Right kidney (tissue), 1 donor: ENCODE measurements at regions not wholly inside any gene's neighbourhood (a gene's known extent, or its start where the extent isn't known, plus 50 kb on each side); places are given as distances from the start of the nearest gene placed in this dataset.
"Not testable (repeated sequence)": the region's sequence is repeated elsewhere in the genome, so short reads cannot be mapped to it uniquely, and the experiment has no call there.

Source experiments
- DNase-seq: peaks from one replicate; pipeline ENCODE4 v3.0.0-alpha.2; 2016

GRCh38 chr10:28869606-28870201, 192.4 kb downstream of the BAMBI start:
- no peak for DNase-seq

- no peak for DNase-seq
These were observed 194.3 kb downstream of the BAMBI start for GRCh38 chr10:28871665-28872064.

- no peak for DNase-seq
These were observed 195.4 kb downstream of the BAMBI start for GRCh38 chr10:28872587-28873165.

GRCh38 chr10:28873540-28873939, 196.2 kb downstream of the BAMBI start:
- DNase-seq = no peak

- no peak for DNase-seq
These were observed 196.9 kb downstream of the BAMBI start for GRCh38 chr10:28874210-28874609.

GRCh38 chr10:28875549-28876081, 198.3 kb downstream of the BAMBI start:
- no peak for DNase-seq

GRCh38 chr10:28878236-28878970, 201.1 kb downstream of the BAMBI start:
- DNase-seq = no peak

- no peak for DNase-seq
These were observed 201.9 kb downstream of the BAMBI start for GRCh38 chr10:28879246-28879645.

- no peak for DNase-seq
These were observed 202.8 kb downstream of the BAMBI start for GRCh38 chr10:28879875-28880682.

GRCh38 chr10:28880683-28880950, 203.3 kb downstream of the BAMBI start:
- DNase-seq = no peak

GRCh38 chr10:28881171-28881882, 204.0 kb downstream of the BAMBI start:
- no peak for DNase-seq

- no peak for DNase-seq
These were observed 206.6 kb downstream of the BAMBI start for GRCh38 chr10:28883741-28884423.

- DNase-seq = no peak
These were observed 213.0 kb downstream of the BAMBI start for GRCh38 chr10:28890121-28890950.

- no peak for DNase-seq
These were observed 213.9 kb downstream of the BAMBI start for GRCh38 chr10:28891058-28891713.

- DNase-seq = no peak
These were observed 215.7 kb downstream of the BAMBI start for GRCh38 chr10:28892818-28893547.

- DNase-seq = no peak
These were observed 216.8 kb downstream of the BAMBI start for GRCh38 chr10:28894146-28894545.

GRCh38 chr10:28895671-28896070, 218.3 kb downstream of the BAMBI start:
- not testable (repeated sequence) for DNase-seq

GRCh38 chr10:28896791-28897409, 219.6 kb downstream of the BAMBI start:
- DNase-seq = not testable (repeated sequence)
